ENCODE measurements at regions not wholly inside any gene's neighbourhood (a gene's known extent, or its start where the extent isn't known, plus 50 kb on each side); places are given as distances from the start of the nearest gene placed in this dataset.

DNA sequence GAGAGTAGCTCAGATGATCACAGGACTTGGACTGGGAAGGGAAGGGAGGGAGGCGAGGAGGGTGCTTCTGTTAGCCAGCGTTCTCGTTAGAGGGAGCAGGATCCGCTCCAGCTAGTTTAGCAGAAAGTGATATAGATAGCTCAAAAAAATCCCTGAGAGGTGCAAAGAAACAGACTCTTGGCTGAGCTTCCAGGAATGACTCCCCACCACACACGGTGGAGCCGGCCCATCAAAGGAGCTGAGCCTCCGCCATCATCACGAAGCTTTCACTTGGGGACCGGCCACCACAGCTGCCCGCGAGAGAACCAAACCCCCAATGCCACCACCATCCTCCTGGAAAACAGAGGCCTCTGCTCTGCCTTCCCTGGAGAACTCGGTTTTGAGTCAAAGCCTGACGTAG is 124.6 kb upstream of the BCL2L14 start:
- Mint-ChIP-seq H3K9me3 (peaks cover 13% of the 10 kb centered on the region), H3K36me3 (ENCODE audit: low read depth) (no peaks in the 10 kb centered on the region), H3K4me3 (no peak overlapping the region), H3K27me3 (ENCODE audit: low read depth, poor library complexity) (peaks cover 21% of the 10 kb centered on the region), H3K27ac (no peak overlapping the region), H3K4me1 (peaks cover 10% of the 10 kb centered on the region)
- no peak for TF ChIP-seq CTCF (IDR thresholded peaks at IDR 0.05)
- DNase-seq, result no peak

DNA sequence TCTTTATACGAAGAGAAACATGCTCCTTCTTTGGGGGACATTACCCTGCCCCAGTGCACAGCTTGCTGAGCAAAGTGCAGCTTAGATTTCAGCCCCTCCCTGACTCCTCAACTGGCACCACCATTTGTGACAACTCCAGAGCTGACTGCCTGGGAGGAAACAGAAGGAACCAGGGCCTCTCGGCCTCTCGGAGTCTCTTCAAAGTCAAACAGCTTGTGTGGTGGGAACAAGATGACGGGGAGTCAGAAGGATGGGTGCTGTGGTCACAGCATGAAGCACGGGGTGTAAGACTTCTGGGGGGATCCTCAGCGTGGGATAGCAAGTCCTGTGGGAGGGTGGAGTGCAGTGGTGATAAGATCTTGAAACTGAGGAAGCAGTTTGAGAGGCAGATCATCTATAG is 123.5 kb upstream of the BCL2L14 start:
- no peak for TF ChIP-seq CTCF (IDR thresholded peaks at IDR 0.05)
- no peak overlapping the region for H3K27ac Mint-ChIP-seq
- peaks cover 10% of the 10 kb centered on the region for H3K4me1 Mint-ChIP-seq
- H3K9me3 Mint-ChIP-seq, result peaks cover 11% of the 10 kb centered on the region
- no peak for DNase-seq
- H3K4me3 Mint-ChIP-seq, result no peak overlapping the region
- peaks cover 21% of the 10 kb centered on the region for H3K27me3 Mint-ChIP-seq (ENCODE audit: low read depth, poor library complexity)
- no peaks in the 10 kb centered on the region for H3K36me3 Mint-ChIP-seq (ENCODE audit: low read depth)

- no peaks in the 10 kb centered on the region for H3K36me3 Mint-ChIP-seq (ENCODE audit: low read depth)
- peaks cover 28% of the 10 kb centered on the region for H3K27me3 Mint-ChIP-seq (ENCODE audit: low read depth, poor library complexity)
- H3K4me3 Mint-ChIP-seq, result no peak overlapping the region
- TF ChIP-seq CTCF (IDR thresholded peaks at IDR 0.05), result no peak
- peaks cover 11% of the 10 kb centered on the region for H3K9me3 Mint-ChIP-seq
- H3K27ac Mint-ChIP-seq, result no peak overlapping the region
- peaks cover 17% of the 10 kb centered on the region for H3K4me1 Mint-ChIP-seq
- DNase-seq, result no peak
Observed at GRCh38 chr12:11949738-11950411, 120.9 kb upstream of the BCL2L14 start.

DNA sequence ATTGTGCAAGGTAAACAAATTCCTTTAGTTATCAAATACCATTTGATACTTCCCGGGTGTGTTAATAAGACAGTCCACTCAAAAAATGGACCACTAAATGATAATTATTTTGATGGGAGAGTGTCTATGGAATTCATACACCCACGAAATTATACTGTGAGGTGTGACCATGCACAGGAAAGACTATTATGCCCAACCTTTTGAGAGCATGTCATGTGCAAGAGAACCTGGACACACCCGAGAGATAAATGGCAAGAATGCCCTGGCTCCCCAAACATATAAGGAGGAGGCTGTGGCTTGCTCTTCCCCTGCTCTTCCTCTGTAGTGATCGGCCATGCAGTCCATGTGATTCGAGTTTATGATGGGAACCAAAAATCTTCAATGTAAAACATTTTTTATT is 119.5 kb upstream of the BCL2L14 start:
- Mint-ChIP-seq H3K4me1 (peaks cover 17% of the 10 kb centered on the region), H3K4me3 (no peak overlapping the region), H3K27ac (no peak overlapping the region), H3K9me3 (no peaks in the 10 kb centered on the region), H3K27me3 (ENCODE audit: low read depth, poor library complexity) (peaks cover 36% of the 10 kb centered on the region), H3K36me3 (ENCODE audit: low read depth) (no peaks in the 10 kb centered on the region)
- TF ChIP-seq CTCF (IDR thresholded peaks at IDR 0.05), result no peak
- no peak for DNase-seq

DNA sequence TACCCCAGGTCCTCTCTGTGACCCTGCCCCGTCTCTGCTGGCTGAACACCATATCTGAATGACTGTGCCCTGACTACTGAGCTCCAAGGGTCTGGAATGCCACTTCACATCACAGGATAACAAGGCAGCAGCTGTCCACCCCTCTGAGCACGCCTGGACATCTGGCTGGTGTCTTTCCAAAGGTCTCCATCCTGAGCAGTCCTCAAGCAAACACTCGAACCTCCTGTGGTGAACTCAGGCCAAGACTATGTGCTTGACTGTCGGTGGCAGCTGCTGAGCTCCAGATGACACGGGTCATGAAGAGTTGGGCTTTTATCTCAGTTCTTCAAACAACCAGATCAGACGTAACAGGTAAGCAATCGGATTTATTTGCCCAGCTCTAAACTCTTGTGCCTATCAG is 117.2 kb upstream of the BCL2L14 start:
- no peaks in the 10 kb centered on the region for H3K9me3 Mint-ChIP-seq
- peaks cover 36% of the 10 kb centered on the region for H3K27me3 Mint-ChIP-seq (ENCODE audit: low read depth, poor library complexity)
- H3K36me3 Mint-ChIP-seq (ENCODE audit: low read depth), result no peaks in the 10 kb centered on the region
- DNase-seq, result no peak
- no peak for TF ChIP-seq CTCF (IDR thresholded peaks at IDR 0.05)
- peaks cover 13% of the 10 kb centered on the region for H3K4me1 Mint-ChIP-seq
- H3K27ac Mint-ChIP-seq, result no peak overlapping the region
- H3K4me3 Mint-ChIP-seq, result no peak overlapping the region

DNA sequence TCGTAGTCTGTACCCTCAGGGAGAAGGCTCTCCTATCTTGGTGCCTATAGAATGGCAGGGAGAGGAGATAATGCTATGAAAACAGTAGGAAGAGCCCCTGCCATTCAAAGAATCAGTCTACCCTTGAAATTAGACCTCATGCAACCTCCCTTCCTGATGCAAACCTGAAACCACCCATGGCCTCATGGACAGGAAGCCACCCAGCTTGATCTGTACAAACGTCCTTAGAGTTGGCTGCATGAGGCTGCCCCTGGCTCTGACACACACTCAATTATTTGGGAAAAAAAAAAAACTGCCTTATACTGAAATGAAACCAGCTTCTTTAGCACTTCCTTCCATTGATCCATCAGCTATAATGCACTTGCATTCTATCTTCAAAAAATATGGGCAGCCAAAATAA is 116.6 kb upstream of the BCL2L14 start:
- no peak overlapping the region for H3K27ac Mint-ChIP-seq

More for the DNA sequence above, 116.6 kb upstream of the BCL2L14 start:
- Mint-ChIP-seq H3K4me3 (no peak overlapping the region), H3K27me3 (ENCODE audit: low read depth, poor library complexity) (peaks cover 33% of the 10 kb centered on the region), H3K36me3 (ENCODE audit: low read depth) (no peaks in the 10 kb centered on the region), H3K4me1 (peaks cover 19% of the 10 kb centered on the region), H3K9me3 (no peaks in the 10 kb centered on the region)
- DNase-seq, result no peak
- no peak for TF ChIP-seq CTCF (IDR thresholded peaks at IDR 0.05)

All from nephron progenitor cell (in vitro differentiated cells).